Left ventricle myocardium inferior (tissue), 1 donor: ENCODE measurements at regions not wholly inside any gene's neighbourhood (a gene's known extent, or its start where the extent isn't known, plus 50 kb on each side); places are given as distances from the start of the nearest gene placed in this dataset.
A peak's percentile ranks its signal among the peaks of the same experiment; 100 is the strongest.

Experiments
- DNase-seq: peaks from one replicate; pipeline ENCODE4 v3.0.0-alpha.2; 2020
- H3K27ac ChIP-seq: fragments of 200-600 bp; replicated peaks from 2 replicates; pipeline ENCODE4 v1.8.0; 2021
- H3K27me3 ChIP-seq: fragments of 200-600 bp; 2 replicates; pipeline ENCODE4 v1.8.0; 2021; ENCODE audit warnings: low read depth
- H3K36me3 ChIP-seq: fragments of 200-600 bp; 2 replicates; pipeline ENCODE4 v1.8.0; 2021
- H3K4me1 ChIP-seq: fragments of 200-600 bp; 2 replicates; pipeline ENCODE4 v1.8.0; 2021
- H3K4me3 ChIP-seq: fragments of 200-600 bp; 2 replicates; pipeline ENCODE4 v1.8.0; 2021; ENCODE audit warnings: mild to moderate bottlenecking, moderate library complexity
- H3K9me3 ChIP-seq: fragments of 200-600 bp; replicated peaks from 2 replicates; pipeline ENCODE4 v1.8.0; 2021
- intact Hi-C: fragments of 100-400 bp; cut with micrococcal nuclease; formaldehyde crosslinking; loops from one replicate; pipeline ENCODE4 v1.11.0; 2022
- TF ChIP-seq, protein P1 (sequence below): fragments of 200-600 bp; IDR thresholded peaks from 2 replicates; pipeline ENCODE4 v1.8.0; 2021; ENCODE audit warnings: antibody characterized with exemption, mild to moderate bottlenecking, borderline replicate concordance
- donor health status: DM: no; HTN: yes; CAD: no; lungs with severe emphysema.

DNA sequence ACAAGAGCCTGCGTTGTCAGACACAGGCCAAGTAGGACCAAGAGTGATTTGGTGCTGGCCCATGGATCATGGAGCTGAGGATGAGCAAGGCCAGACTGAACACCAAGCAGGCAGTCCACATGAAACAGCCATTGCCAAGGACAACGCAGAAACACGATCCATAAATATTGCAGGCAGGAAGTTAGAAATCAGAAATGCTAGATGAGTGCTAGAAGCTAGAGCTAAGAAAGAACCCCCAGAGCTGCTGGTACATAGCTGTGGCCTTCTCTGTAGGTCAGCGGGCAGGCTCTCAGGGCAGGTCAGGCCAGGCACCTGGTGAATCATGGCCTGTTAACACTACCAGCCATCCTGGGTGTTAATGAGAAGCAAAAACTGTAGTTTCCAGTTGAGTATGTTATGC is 119.7 kb downstream of the ALDH8A1 start:
- H3K9me3 ChIP-seq: peaks cover 3% of the 10 kb centered on the region
- intact Hi-C loops: no loop called here
- H3K36me3 ChIP-seq: no peaks in the 10 kb centered on the region
- H3K4me3 ChIP-seq: no peak overlapping the region
- H3K27ac ChIP-seq: no peak overlapping the region
- TF ChIP-seq, protein P1, sequence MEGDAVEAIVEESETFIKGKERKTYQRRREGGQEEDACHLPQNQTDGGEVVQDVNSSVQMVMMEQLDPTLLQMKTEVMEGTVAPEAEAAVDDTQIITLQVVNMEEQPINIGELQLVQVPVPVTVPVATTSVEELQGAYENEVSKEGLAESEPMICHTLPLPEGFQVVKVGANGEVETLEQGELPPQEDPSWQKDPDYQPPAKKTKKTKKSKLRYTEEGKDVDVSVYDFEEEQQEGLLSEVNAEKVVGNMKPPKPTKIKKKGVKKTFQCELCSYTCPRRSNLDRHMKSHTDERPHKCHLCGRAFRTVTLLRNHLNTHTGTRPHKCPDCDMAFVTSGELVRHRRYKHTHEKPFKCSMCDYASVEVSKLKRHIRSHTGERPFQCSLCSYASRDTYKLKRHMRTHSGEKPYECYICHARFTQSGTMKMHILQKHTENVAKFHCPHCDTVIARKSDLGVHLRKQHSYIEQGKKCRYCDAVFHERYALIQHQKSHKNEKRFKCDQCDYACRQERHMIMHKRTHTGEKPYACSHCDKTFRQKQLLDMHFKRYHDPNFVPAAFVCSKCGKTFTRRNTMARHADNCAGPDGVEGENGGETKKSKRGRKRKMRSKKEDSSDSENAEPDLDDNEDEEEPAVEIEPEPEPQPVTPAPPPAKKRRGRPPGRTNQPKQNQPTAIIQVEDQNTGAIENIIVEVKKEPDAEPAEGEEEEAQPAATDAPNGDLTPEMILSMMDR: no peak
- peaks cover 10% of the 10 kb centered on the region for H3K4me1 ChIP-seq
- no peak for DNase-seq
- no peaks in the 10 kb centered on the region for H3K27me3 ChIP-seq

DNA sequence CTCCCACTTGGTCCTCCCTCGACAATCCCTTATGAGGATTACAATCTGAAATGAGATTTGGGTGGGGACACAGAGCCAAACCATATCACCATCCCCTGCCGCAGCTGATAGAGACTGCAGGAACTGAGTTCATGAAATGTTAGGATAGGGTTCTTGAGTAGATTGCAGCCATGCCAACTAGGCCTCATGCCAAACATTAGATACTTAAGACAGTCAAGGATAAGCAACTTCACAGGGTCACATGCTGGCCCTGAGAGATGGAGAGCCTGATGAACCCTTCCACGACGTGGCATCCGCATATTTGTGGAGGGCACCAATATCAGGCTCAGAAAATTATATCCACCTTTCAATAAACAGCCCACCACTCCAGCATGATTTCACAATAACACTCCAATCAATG is 121.3 kb downstream of the ALDH8A1 start:
- peaks cover 4% of the 10 kb centered on the region for H3K9me3 ChIP-seq

DNA sequence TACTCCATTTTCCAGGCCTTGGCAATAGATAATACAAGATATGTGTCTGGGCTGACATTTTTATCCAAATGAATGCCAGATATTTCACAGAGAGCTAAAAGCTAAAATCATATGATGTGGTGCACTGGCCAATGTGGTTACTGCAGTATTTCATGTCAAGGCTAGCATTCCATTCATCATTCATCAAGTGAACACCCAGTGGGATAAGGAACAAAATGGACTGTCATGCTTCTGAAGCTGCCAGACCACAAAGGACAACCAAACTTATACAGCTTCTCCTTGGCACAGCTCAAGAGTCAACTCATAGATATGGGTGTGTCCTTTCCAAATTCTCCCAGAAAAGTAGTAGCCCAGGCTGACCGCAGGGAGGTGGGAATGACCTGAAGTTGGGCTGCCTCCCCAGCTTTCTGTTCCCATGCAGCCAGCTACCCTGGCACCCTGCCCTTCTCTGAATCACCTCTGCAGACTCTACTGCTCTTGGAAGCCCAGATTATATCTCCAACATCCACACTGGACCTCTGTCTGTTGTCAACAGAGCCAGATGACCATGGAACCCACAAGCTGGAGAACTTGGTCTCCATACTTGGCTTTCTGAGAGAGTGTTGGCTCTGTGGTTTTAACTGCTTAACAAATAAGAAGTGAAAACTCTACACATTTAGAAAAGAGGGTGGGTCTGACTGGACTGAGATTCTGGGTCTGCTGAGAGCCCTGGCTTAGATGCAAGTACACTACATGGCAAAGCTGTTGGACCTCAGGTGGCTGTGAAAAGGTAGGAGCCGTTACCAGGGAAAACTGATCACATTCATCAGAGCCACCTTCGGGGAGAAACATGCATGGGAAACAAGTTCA is 122.8 kb downstream of the ALDH8A1 start:
- Histone ChIP-seq H3K27ac (peak overlapping the region; percentile 33), H3K27me3 (no peaks in the 10 kb centered on the region), H3K4me3 (no peak overlapping the region), H3K9me3 (peaks cover 4% of the 10 kb centered on the region), H3K36me3 (no peaks in the 10 kb centered on the region), H3K4me1 (peaks cover 15% of the 10 kb centered on the region)
- TF ChIP-seq, protein P1: peak; percentile 27
- intact Hi-C loops: no loop called here
- peak; percentile 81 for DNase-seq

More for the DNA sequence above, 121.3 kb downstream of the ALDH8A1 start:
- Histone ChIP-seq H3K36me3 (no peaks in the 10 kb centered on the region), H3K4me3 (no peak overlapping the region), H3K27me3 (no peaks in the 10 kb centered on the region), H3K27ac (no peak overlapping the region), H3K4me1 (peaks cover 10% of the 10 kb centered on the region)
- TF ChIP-seq, protein P1: no peak
- intact Hi-C loops: no loop called here
- no peak for DNase-seq

DNA sequence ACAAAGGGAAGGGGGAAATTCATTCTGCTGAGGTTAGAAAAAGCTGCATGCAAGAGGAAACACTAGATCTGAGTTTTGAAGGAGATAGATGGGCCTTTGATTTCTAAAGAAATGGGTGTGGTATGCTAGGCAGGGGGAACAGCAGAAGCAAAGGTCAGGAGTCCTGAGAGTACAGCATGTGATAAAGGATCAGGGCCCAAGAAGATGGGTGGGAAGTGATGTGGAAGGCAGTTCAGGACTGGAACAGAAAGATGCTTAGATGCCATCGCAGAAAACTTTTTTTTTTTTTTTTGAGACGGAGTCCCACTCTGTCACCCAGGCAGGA is 126.2 kb downstream of the ALDH8A1 start:
- Histone ChIP-seq H3K27me3 (no peaks in the 10 kb centered on the region), H3K36me3 (no peaks in the 10 kb centered on the region), H3K4me1 (peaks cover 15% of the 10 kb centered on the region), H3K27ac (no peak overlapping the region), H3K9me3 (peaks cover 4% of the 10 kb centered on the region), H3K4me3 (no peak overlapping the region)
- TF ChIP-seq, protein P1: no peak
- intact Hi-C loops: loop anchor here (5.0 kb wide), 1 partner anchor 651 kb away; no protein-coding TSS in a partner anchor
- no peak for DNase-seq

DNA sequence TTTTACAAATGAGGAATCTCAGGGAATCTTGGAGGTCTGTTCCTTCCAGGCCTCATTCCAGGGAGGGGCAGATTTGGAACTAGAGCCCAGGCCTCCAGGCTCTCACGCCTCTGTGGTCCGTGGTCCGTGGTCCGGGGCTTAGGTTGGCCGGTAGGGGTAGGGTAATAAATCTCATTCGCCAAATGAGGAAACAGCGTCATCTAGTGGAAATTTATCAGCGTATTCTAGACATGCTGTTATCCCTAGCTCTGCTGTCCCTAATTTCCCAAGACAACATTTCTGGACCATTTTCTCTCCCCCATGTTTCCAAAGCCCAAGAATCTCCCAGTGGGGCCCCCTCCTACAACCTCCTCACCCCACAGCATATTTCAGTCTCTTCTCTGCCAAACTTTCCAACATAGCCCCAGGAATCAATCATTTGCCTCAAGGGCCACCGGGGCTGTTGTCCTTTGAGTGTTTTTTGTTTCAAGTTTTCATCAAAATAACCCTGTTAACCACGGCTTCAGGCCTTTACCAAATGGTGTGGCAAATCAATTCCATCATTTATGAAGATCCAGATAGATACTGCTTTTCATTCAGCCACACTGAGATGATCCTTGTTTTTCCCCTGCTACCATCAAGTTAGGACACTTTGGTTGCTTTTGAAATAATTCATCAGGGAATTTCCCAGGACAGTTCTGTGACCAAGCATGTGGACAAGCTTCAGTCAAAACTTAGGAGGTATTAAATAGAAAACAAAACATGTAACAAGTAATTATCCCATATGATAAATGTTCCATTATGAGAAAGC is 126.8 kb downstream of the ALDH8A1 start:
- H3K27me3 ChIP-seq: no peaks in the 10 kb centered on the region
- peak; percentile 24 for DNase-seq
- no peaks in the 10 kb centered on the region for H3K36me3 ChIP-seq
- no peak overlapping the region for H3K4me3 ChIP-seq
- no peak overlapping the region for H3K27ac ChIP-seq
- peaks cover 15% of the 10 kb centered on the region for H3K4me1 ChIP-seq
- TF ChIP-seq, protein P1: peak; percentile 94
- intact Hi-C loops: loop anchor here (5.0 kb wide), 1 partner anchor 651 kb away; no protein-coding TSS in a partner anchor
- H3K9me3 ChIP-seq: peaks cover 4% of the 10 kb centered on the region
